Mesendoderm (in vitro differentiated cells): ENCODE measurements at regions not wholly inside any gene's neighbourhood (a gene's known extent, or its start where the extent isn't known, plus 50 kb on each side); places are given as distances from the start of the nearest gene placed in this dataset.
A peak's percentile ranks its signal among the peaks of the same experiment; 100 is the strongest.

ENCODE experiments used
- DNase-seq: peaks from one replicate; pipeline ENCODE4 v3.0.0; 2013
- H2AK5ac ChIP-seq: 2 replicates; pipeline ENCODE4 v1.6.1; 2013; ENCODE audit warnings: low read length, inconsistent platforms
- H2BK120ac ChIP-seq: 2 replicates; pipeline ENCODE4 v1.6.1; 2013; ENCODE audit warnings: low read depth, mild to moderate bottlenecking, low read length, moderate library complexity, mixed read lengths
- H2BK15ac ChIP-seq: replicated peaks from 2 replicates; pipeline ENCODE4 v1.6.1; 2013; ENCODE audit warnings: low read depth, mild to moderate bottlenecking, moderate library complexity
- H2BK5ac ChIP-seq: 2 replicates; pipeline ENCODE4 v1.6.1; 2013; ENCODE audit warnings: low read length, inconsistent platforms
- H3K18ac ChIP-seq: 2 replicates; pipeline ENCODE4 v1.6.1; 2013; ENCODE audit warnings: mild to moderate bottlenecking, low read length, mixed read lengths
- H3K23ac ChIP-seq: one replicate; pipeline ENCODE4 v1.6.1; 2013; ENCODE audit warnings: low read length
- H3K27ac ChIP-seq: 2 replicates; pipeline ENCODE4 v1.5.1; 2013; ENCODE audit warnings: low read depth, mild to moderate bottlenecking, inconsistent platforms, low read length, moderate library complexity
- H3K27me3 ChIP-seq: 2 replicates; pipeline ENCODE4 v1.6.1; 2013; ENCODE audit warnings: low read length, control low read depth, mild to moderate bottlenecking, inconsistent platforms; ENCODE audit not compliant: insufficient read depth, poor library complexity
- H3K36me3 ChIP-seq: 2 replicates; pipeline ENCODE4 v1.6.1; 2013; ENCODE audit warnings: low read length, inconsistent platforms; ENCODE audit not compliant: control insufficient read depth, insufficient read depth
- H3K4ac ChIP-seq: one replicate; pipeline ENCODE4 v1.6.1; 2013; ENCODE audit warnings: low read depth, mild to moderate bottlenecking, low read length, moderate library complexity
- H3K4me1 ChIP-seq: 2 replicates; pipeline ENCODE4 v1.6.1; 2013; ENCODE audit warnings: low read depth, low read length, inconsistent platforms; ENCODE audit not compliant: control insufficient read depth
- H3K4me2 ChIP-seq: 2 replicates; pipeline ENCODE4 v1.6.1; 2013; ENCODE audit warnings: low read length
- H3K4me3 ChIP-seq: 2 replicates; pipeline ENCODE4 v1.5.1; 2013; ENCODE audit warnings: mild to moderate bottlenecking, low read length
- H3K56ac ChIP-seq: one replicate; pipeline ENCODE4 v1.6.1; 2013; ENCODE audit warnings: low read length
- H3K79me1 ChIP-seq: 2 replicates; pipeline ENCODE4 v1.6.1; 2013; ENCODE audit warnings: low read length, inconsistent platforms
- H3K79me2 ChIP-seq: 2 replicates; pipeline ENCODE4 v1.6.1; 2013; ENCODE audit warnings: mild to moderate bottlenecking, low read length; ENCODE audit not compliant: control insufficient read depth, insufficient read depth
- H3K9ac ChIP-seq: 2 replicates; pipeline ENCODE4 v1.6.1; 2013; ENCODE audit warnings: low read length, inconsistent platforms
- H4K5ac ChIP-seq: one replicate; pipeline ENCODE4 v1.6.1; 2013; ENCODE audit warnings: low read length
- H4K8ac ChIP-seq: one replicate; pipeline ENCODE4 v1.6.1; 2013; ENCODE audit warnings: low read depth, mild to moderate bottlenecking, control low read depth, low read length, moderate library complexity
- WGBS: extraction: QIAGEN DNeasy Blood & Tissue Kit; methylation state at CpG from one replicate; pipeline ENCODE4 v1.1.7; 2013; ENCODE audit warnings: low lambda C conversion rate, missing lambda C conversion rate; ENCODE audit not compliant: insufficient coverage; ENCODE audit errors: extremely low coverage; 5-methylcytosine and 5-hydroxymethylcytosine counted together

DNA sequence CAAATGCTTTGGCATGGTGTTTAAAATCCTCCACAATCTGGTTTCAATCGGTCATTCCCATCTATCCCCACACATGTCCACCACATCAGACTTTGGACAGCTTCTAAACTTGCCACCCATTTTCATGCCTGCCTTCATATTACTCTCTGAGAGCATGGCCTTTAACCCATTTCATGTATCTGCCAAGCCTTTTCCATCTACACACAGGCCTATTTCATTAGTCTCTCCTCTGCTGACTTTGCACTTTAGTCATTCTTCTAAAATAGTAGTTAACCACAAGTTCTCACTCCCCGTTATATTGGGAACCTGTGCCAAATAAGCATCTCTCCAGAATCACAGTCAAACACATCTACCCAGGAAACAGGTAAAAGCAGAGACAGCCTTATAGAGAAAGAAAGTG is 142.2 kb downstream of the MZT1 start:
- no CpG with 5 or more reads among the region's 2 CpGs for WGBS

DNA sequence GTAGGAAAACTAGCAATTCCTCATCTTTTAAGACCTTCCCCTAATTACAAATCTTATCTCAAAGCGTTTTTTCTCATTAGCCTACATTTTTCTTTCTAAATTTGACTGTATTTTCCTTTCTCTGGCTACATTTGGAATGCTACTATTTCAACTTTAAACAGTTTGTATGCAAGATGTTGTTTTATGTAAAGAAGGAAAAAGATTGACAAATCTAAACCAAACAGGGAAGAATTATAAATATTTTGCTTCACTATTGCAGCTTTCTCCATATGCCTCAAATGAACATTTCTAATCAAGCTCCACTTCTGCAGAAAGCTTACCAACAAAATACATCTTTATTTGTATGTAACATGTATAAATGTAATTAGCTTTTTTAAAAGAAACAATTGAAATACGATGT is 156.2 kb downstream of the MZT1 start:
- no CpG with 5 or more reads among the region's 2 CpGs for WGBS
- Histone ChIP-seq H3K79me2 (no peaks in the 10 kb centered on the region), H4K8ac (no peak overlapping the region), H3K23ac (no peak overlapping the region), H3K9ac (no peak overlapping the region), H3K4me3 (no peak overlapping the region), H3K36me3 (no peaks in the 10 kb centered on the region), H2BK120ac (no peak overlapping the region), H2AK5ac (no peak overlapping the region), H4K5ac (no peak overlapping the region), H3K56ac (no peak overlapping the region), H2BK5ac (no peak overlapping the region), H3K27ac (no peak overlapping the region), H3K4me2 (no peak overlapping the region), H3K4me1 (no peaks in the 10 kb centered on the region), H3K18ac (no peak overlapping the region), H3K79me1 (no peaks in the 10 kb centered on the region), H3K27me3 (no peaks in the 10 kb centered on the region), H2BK15ac (no peak overlapping the region), H3K4ac (no peak overlapping the region)
- DNase-seq: no peak

More for the DNA sequence above, 142.2 kb downstream of the MZT1 start:
- Histone ChIP-seq H4K5ac (no peak overlapping the region), H3K4me3 (no peak overlapping the region), H3K56ac (no peak overlapping the region), H2AK5ac (no peak overlapping the region), H3K36me3 (no peaks in the 10 kb centered on the region), H2BK15ac (no peak overlapping the region), H3K18ac (no peak overlapping the region), H3K4me2 (no peak overlapping the region), H3K79me1 (no peaks in the 10 kb centered on the region), H3K23ac (no peak overlapping the region), H3K79me2 (no peaks in the 10 kb centered on the region), H3K9ac (no peak overlapping the region), H3K27ac (no peak overlapping the region), H3K4ac (no peak overlapping the region), H4K8ac (no peak overlapping the region), H2BK120ac (no peak overlapping the region), H2BK5ac (no peak overlapping the region), H3K27me3 (no peaks in the 10 kb centered on the region), H3K4me1 (no peaks in the 10 kb centered on the region)
- DNase-seq: no peak

DNA sequence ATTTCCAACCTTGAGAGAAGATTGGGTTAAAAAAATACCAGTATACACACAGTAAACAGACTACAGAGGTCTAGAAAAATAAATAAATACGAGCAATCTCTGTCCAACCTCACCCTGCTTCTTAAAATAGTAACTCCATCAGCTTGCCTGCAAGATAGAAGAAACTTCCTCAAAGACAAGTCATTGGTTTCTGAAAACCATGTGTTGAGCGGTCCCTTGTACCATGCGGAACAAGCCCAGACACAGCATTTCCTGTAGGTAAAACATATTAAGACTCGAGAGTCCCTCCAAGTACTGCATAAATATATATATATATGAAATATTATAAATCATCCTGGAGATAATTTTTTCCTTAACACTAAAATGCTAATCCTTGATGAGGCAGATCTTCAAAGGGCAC is 157.4 kb downstream of the MZT1 start:
- no peaks in the 10 kb centered on the region for H3K4me1 ChIP-seq
- no peak overlapping the region for H3K23ac ChIP-seq
- no peak overlapping the region for H2BK5ac ChIP-seq
- no peak overlapping the region for H3K18ac ChIP-seq
- H3K56ac ChIP-seq: no peak overlapping the region
- no peak overlapping the region for H3K4me2 ChIP-seq
- H4K8ac ChIP-seq: no peak overlapping the region
- no peaks in the 10 kb centered on the region for H3K27me3 ChIP-seq
- H3K9ac ChIP-seq: no peak overlapping the region
- H3K27ac ChIP-seq: no peak overlapping the region
- no peaks in the 10 kb centered on the region for H3K36me3 ChIP-seq
- no peak for DNase-seq
- no peaks in the 10 kb centered on the region for H3K79me2 ChIP-seq
- no CpG with 5 or more reads among the region's 4 CpGs for WGBS
- H3K4ac ChIP-seq: no peak overlapping the region
- H2BK15ac ChIP-seq: no peak overlapping the region
- no peak overlapping the region for H2BK120ac ChIP-seq
- H4K5ac ChIP-seq: no peak overlapping the region
- no peaks in the 10 kb centered on the region for H3K79me1 ChIP-seq
- no peak overlapping the region for H2AK5ac ChIP-seq
- H3K4me3 ChIP-seq: no peak overlapping the region

DNA sequence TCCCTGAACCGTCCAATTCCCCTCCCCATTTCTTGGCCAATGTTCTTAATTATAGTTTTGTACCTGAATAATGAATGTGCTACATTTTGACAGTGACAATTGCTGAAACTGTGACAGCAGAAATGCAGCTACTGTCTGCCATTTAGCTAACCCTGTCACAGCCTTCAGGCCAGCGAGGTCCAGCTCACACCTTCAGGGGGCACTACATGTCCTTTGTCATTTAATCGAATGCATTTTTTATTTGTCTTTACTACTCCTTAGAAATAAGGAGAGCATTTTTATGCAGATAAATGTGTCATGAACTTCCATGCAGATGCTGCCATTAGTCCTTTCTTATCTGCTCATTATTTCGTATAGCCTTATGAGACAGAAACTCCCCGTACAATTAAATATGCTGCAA is 159.9 kb downstream of the MZT1 start:
- H4K8ac ChIP-seq: no peak overlapping the region
- H3K79me2 ChIP-seq: no peaks in the 10 kb centered on the region
- H2AK5ac ChIP-seq: no peak overlapping the region
- no peaks in the 10 kb centered on the region for H3K4me1 ChIP-seq
- no peak overlapping the region for H3K4ac ChIP-seq
- no peak overlapping the region for H3K4me2 ChIP-seq
- H3K27ac ChIP-seq: no peak overlapping the region
- WGBS: no CpG with 5 or more reads among the region's 5 CpGs
- DNase-seq: no peak
- H3K18ac ChIP-seq: no peak overlapping the region
- H3K27me3 ChIP-seq: no peaks in the 10 kb centered on the region
- no peak overlapping the region for H3K4me3 ChIP-seq
- H3K36me3 ChIP-seq: no peaks in the 10 kb centered on the region
- no peak overlapping the region for H3K56ac ChIP-seq
- no peaks in the 10 kb centered on the region for H3K79me1 ChIP-seq
- H2BK5ac ChIP-seq: no peak overlapping the region
- no peak overlapping the region for H2BK15ac ChIP-seq
- no peak overlapping the region for H3K23ac ChIP-seq
- no peak overlapping the region for H3K9ac ChIP-seq
- no peak overlapping the region for H2BK120ac ChIP-seq
- no peak overlapping the region for H4K5ac ChIP-seq

DNA sequence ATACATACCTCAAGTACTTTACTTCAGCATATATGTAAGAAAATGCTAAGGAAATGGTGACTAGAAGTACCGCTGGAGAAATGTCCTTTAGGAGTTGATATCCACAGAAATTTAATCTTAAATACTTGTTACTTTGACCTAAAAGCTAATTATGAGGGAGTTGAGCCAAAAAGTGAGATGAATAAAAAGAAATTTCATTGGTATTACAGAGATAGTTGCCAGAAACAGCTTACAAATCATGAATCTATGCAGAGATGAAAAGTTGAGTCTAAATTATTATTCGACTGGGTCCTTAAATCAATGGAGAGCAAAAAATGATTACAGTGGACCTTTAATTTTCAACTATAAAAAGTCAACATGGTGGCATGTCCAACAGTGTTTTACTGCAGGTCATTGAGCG is 160.9 kb downstream of the MZT1 start:
- no peak overlapping the region for H3K18ac ChIP-seq
- no peak overlapping the region for H2AK5ac ChIP-seq
- no peak overlapping the region for H3K4me2 ChIP-seq
- H3K36me3 ChIP-seq: no peaks in the 10 kb centered on the region
- no CpG with 5 or more reads among the region's 3 CpGs for whole genome bisulfite sequencing
- no peaks in the 10 kb centered on the region for H3K79me2 ChIP-seq
- H3K4ac ChIP-seq: no peak overlapping the region
- no peak overlapping the region for H2BK5ac ChIP-seq
- H3K9ac ChIP-seq: no peak overlapping the region
- H4K5ac ChIP-seq: no peak overlapping the region
- H3K27me3 ChIP-seq: no peaks in the 10 kb centered on the region
- no peak overlapping the region for H3K27ac ChIP-seq
- no peak overlapping the region for H3K56ac ChIP-seq
- H3K4me3 ChIP-seq: no peak overlapping the region
- no peaks in the 10 kb centered on the region for H3K4me1 ChIP-seq
- no peak overlapping the region for H4K8ac ChIP-seq
- H2BK120ac ChIP-seq: no peak overlapping the region
- H2BK15ac ChIP-seq: no peak overlapping the region
- DNase-seq: no peak
- no peak overlapping the region for H3K23ac ChIP-seq
- no peaks in the 10 kb centered on the region for H3K79me1 ChIP-seq

DNA sequence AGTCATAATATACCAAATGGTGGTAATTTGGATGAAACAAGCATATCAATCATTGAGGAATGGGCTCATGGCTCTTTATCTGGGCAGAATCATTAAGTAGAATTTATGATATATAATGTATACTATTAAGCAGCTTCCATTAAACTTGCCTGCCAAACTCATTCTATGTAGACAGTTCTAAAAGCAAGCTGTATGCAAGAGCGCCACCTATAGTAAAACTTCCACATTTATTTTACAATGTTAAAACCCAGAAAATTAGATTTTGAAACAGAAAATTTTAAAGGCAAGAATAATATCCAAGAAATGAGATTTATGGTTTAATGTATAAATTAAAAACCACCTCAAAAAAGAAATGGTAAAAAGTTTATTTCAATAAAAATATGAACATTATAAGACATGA is 161.5 kb downstream of the MZT1 start:
- Histone ChIP-seq H3K36me3 (no peaks in the 10 kb centered on the region), H3K27ac (no peak overlapping the region), H3K18ac (no peak overlapping the region), H3K56ac (no peak overlapping the region), H2AK5ac (no peak overlapping the region), H3K79me1 (no peaks in the 10 kb centered on the region), H3K79me2 (no peaks in the 10 kb centered on the region), H3K4me1 (no peaks in the 10 kb centered on the region), H3K9ac (no peak overlapping the region), H3K23ac (no peak overlapping the region), H4K8ac (no peak overlapping the region), H2BK120ac (no peak overlapping the region), H2BK5ac (no peak overlapping the region), H3K27me3 (no peaks in the 10 kb centered on the region), H4K5ac (no peak overlapping the region), H2BK15ac (no peak overlapping the region), H3K4me2 (no peak overlapping the region), H3K4ac (no peak overlapping the region), H3K4me3 (no peak overlapping the region)
- peak; percentile 35 for DNase-seq
- WGBS: no CpG with 5 or more reads among the region's 1 CpG
